ENCODE measurements at regions not wholly inside any gene's neighbourhood (a gene's known extent, or its start where the extent isn't known, plus 50 kb on each side); places are given as distances from the start of the nearest gene placed in this dataset.

- Histone ChIP-seq H3K9me3 (ENCODE audit: control insufficient read depth in 1 of 2, insufficient read depth in 1 of 2, low read depth in 1 of 2, low read length in 2 of 2) (peaks cover under 1 to 14% of the 10 kb centered on the region in 2 experiments; a peak in 2 of 4 replicates), H3K27me3 (ENCODE audit: insufficient read depth, low read length) (no peaks in the 10 kb centered on the region), H3K4me3 (replicated peaks in 1 of 2; ENCODE audit: low read depth in 1 of 2, low read length in 2 of 2) (no peak overlapping the region), H3K27ac (ENCODE audit: low read depth, low read length) (no peak overlapping the region), H3K4me2 (ENCODE audit: low read length) (no peak overlapping the region), H3K9ac (ENCODE audit: low read length) (no peak overlapping the region), H2AFZ (ENCODE audit: low read depth, low read length, poor library complexity, severe bottlenecking) (no peak overlapping the region), H3K36me3 (ENCODE audit: control insufficient read depth in 1 of 2, insufficient read depth in 2 of 2, low read length in 2 of 2) (no peaks in the 10 kb centered on the region), H3K79me2 (ENCODE audit: insufficient read depth, low read length) (no peaks in the 10 kb centered on the region), H3K9me2 (ENCODE audit: insufficient read depth) (no peaks in the 10 kb centered on the region), H3K4me1 (ENCODE audit: control insufficient read depth in 1 of 2, insufficient read depth in 2 of 2, low read length in 2 of 2) (no peaks in the 10 kb centered on the region), H4K20me1 (ENCODE audit: insufficient read depth) (no peaks in the 10 kb centered on the region)
- no peak for DNase-seq (ENCODE audit: low read depth, low spot score)
- ChIA-PET POLR2A (no interaction called here), RAD21 (ENCODE audit: low non-redundant PET in 1 of 2, low total read pairs in 2 of 2, uncharacterized antibody in 2 of 2, unreplicated experiment in 2 of 2) (no interaction called here), CTCF (no interaction called here)
- no peak for TF ChIP-seq ZNF274 (IDR thresholded peaks at IDR 0.05; ENCODE audit: low read depth, low read length)
- no peak for TF ChIP-seq EGR1 (IDR thresholded peaks at IDR 0.05; ENCODE audit: low read depth)
- no peak for TF ChIP-seq EZH2phosphoT487 (IDR thresholded peaks at IDR 0.05; ENCODE audit: borderline replicate concordance)
- TF ChIP-seq CEBPB (IDR thresholded peaks at IDR 0.05; ENCODE audit: low read depth), result no peak
- TF ChIP-seq ZFX (IDR thresholded peaks at IDR 0.05), result no peak
- TF ChIP-seq, protein P1, sequence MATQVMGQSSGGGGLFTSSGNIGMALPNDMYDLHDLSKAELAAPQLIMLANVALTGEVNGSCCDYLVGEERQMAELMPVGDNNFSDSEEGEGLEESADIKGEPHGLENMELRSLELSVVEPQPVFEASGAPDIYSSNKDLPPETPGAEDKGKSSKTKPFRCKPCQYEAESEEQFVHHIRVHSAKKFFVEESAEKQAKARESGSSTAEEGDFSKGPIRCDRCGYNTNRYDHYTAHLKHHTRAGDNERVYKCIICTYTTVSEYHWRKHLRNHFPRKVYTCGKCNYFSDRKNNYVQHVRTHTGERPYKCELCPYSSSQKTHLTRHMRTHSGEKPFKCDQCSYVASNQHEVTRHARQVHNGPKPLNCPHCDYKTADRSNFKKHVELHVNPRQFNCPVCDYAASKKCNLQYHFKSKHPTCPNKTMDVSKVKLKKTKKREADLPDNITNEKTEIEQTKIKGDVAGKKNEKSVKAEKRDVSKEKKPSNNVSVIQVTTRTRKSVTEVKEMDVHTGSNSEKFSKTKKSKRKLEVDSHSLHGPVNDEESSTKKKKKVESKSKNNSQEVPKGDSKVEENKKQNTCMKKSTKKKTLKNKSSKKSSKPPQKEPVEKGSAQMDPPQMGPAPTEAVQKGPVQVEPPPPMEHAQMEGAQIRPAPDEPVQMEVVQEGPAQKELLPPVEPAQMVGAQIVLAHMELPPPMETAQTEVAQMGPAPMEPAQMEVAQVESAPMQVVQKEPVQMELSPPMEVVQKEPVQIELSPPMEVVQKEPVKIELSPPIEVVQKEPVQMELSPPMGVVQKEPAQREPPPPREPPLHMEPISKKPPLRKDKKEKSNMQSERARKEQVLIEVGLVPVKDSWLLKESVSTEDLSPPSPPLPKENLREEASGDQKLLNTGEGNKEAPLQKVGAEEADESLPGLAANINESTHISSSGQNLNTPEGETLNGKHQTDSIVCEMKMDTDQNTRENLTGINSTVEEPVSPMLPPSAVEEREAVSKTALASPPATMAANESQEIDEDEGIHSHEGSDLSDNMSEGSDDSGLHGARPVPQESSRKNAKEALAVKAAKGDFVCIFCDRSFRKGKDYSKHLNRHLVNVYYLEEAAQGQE (IDR thresholded peaks at IDR 0.05; ENCODE audit: low read depth), result no peak
- no peak for TF ChIP-seq SIN3A (IDR thresholded peaks at IDR 0.05; ENCODE audit: low read depth)
- TF ChIP-seq POLR2AphosphoS5 (IDR thresholded peaks at IDR 0.05; ENCODE audit: low read depth, low read length), result no peak
- no peak for TF ChIP-seq ATF3 (IDR thresholded peaks at IDR 0.05)
- TF ChIP-seq POLR2A (IDR thresholded peaks at IDR 0.05; ENCODE audit: borderline replicate concordance, extremely low read depth, insufficient read depth, insufficient read length), result no peak
- TF ChIP-seq CTCF (IDR thresholded peaks at IDR 0.05 in 2 of 3, conservative IDR thresholded peaks at IDR 0.05 in 1 of 3; ENCODE audit: borderline replicate concordance in 1 of 3, insufficient read depth in 1 of 3, low read depth in 2 of 3, low read length in 2 of 3), result no peak
- TF ChIP-seq JUND (IDR thresholded peaks at IDR 0.05), result no peak
- TF ChIP-seq, protein P2, sequence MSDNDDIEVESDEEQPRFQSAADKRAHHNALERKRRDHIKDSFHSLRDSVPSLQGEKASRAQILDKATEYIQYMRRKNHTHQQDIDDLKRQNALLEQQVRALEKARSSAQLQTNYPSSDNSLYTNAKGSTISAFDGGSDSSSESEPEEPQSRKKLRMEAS (IDR thresholded peaks at IDR 0.05), result no peak
- TF ChIP-seq SRF (IDR thresholded peaks at IDR 0.05; ENCODE audit: low read depth), result no peak
- TF ChIP-seq, protein P3, sequence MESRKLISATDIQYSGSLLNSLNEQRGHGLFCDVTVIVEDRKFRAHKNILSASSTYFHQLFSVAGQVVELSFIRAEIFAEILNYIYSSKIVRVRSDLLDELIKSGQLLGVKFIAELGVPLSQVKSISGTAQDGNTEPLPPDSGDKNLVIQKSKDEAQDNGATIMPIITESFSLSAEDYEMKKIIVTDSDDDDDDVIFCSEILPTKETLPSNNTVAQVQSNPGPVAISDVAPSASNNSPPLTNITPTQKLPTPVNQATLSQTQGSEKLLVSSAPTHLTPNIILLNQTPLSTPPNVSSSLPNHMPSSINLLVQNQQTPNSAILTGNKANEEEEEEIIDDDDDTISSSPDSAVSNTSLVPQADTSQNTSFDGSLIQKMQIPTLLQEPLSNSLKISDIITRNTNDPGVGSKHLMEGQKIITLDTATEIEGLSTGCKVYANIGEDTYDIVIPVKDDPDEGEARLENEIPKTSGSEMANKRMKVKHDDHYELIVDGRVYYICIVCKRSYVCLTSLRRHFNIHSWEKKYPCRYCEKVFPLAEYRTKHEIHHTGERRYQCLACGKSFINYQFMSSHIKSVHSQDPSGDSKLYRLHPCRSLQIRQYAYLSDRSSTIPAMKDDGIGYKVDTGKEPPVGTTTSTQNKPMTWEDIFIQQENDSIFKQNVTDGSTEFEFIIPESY (IDR thresholded peaks at IDR 0.05; ENCODE audit: extremely low read depth, insufficient replicate concordance, low read length), result no peak
- no peak for TF ChIP-seq FOSL1 (IDR thresholded peaks at IDR 0.05; ENCODE audit: low read depth)
- TF ChIP-seq SP1 (IDR thresholded peaks at IDR 0.05; ENCODE audit: low read depth), result no peak
- TF ChIP-seq CBX3 (IDR thresholded peaks at IDR 0.05; ENCODE audit: low read depth), result no peak
- TF ChIP-seq EZH2 (IDR thresholded peaks at IDR 0.05), result no peak
- intact Hi-C loops (cut with micrococcal nuclease), result no loop called here
- no TSS peak for BruUV-seq (replicated peaks)
- no peak for ATAC-seq
These were observed 867.9 kb upstream of the POU3F3 start for GRCh38 chr2:103986001-103986400.
